ENCODE measurements at regions not wholly inside any gene's neighbourhood (a gene's known extent, or its start where the extent isn't known, plus 50 kb on each side); places are given as distances from the start of the nearest gene placed in this dataset.

DNA sequence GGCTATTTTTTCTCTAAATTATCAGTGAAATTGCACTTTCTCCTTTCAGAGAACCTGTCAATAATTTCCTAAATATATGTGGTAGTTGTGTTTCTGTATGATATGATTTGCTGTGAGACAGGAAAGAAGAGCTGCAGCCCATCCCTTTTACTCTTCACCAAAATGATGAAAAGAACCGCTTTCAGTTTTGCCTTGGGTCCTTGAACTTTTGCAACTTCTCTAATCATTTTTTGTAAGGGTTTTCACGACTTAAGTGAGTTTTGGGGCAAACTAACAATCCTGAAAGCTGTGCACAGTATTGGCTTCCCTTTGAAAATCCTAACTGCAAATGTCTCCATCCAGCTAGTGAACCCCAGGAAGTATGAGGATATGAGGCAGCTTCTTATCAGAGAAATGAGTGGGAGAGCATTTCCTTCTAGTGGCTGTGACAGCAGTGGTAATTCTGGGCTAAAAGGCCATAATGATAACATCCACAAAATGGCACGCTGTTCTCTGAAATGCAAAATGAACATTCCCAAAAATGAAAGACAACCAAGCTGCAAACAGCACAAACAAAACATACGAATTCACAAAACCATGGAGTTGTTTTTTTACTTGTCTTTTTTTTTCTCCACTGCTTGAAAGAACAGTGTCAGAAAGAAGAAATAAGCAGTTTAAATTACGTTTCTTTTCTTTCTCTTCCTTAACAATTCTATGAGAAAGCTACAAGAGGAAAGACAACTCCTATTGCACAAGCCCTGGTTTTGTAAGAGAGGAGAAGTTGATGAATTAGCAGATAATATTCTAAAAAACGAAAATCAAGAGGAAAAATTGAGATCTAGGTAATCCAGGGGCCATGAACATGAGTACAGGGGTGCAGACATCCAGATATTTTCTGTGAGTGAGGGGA, 1291.6 kb upstream of the ZEB2 start:
- WGBS, 3 donors: 30 to 40% (median 36%) methylated on average over 6 of the region's 6 CpGs
- DNase-seq: no peak
- no peak overlapping the region for H3K4me3 ChIP-seq (ENCODE audit: low read depth in 1 of 3, low read length in 3 of 3)
- no peaks in the 10 kb centered on the region for H3K36me3 ChIP-seq (ENCODE audit: control insufficient read depth in 3 of 3, insufficient read depth in 2 of 3, low read depth in 1 of 3, low read length in 3 of 3)
- no peak for FAIRE-seq
- no peaks in the 10 kb centered on the region for H3K4me1 ChIP-seq (ENCODE audit: control insufficient read depth in 3 of 3, insufficient read depth in 2 of 3, low read depth in 1 of 3, low read length in 2 of 3)
- no peaks in the 10 kb centered on the region for H3K9me3 ChIP-seq (ENCODE audit: control insufficient read depth in 2 of 2, insufficient read depth in 1 of 2, low read depth in 1 of 2, low read length in 1 of 2)
- no peak overlapping the region for H3K27ac ChIP-seq (ENCODE audit: low read depth in 1 of 3, low read length in 2 of 3)
- H3K27me3 ChIP-seq (ENCODE audit: control insufficient read depth in 3 of 3, insufficient read depth in 3 of 3, low read length in 3 of 3): no peaks in the 10 kb centered on the region

DNA sequence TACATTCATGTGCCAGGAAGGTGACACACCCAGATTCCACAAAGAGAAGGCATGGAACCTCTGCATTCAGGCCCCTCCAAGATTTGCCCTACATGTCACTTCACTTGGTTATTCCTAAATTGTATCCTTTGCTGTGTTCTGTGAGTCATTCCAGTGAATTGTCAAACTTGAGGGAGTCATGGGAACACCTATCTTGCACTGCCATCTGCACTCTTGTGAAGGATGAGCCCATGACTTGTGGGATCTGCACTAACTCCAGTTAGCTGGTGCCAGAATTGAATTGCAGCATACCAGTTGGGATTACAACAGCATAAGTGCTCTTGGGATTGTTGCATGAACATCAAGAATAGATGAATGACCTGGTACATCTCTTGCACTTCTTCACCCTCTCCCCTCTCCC, 1288.0 kb upstream of the ZEB2 start:
- FAIRE-seq (no peak), DNase-seq (no peak)
- Histone ChIP-seq H3K9me3 (ENCODE audit: control insufficient read depth in 2 of 2, insufficient read depth in 1 of 2, low read depth in 1 of 2, low read length in 1 of 2) (no peaks in the 10 kb centered on the region), H3K4me3 (ENCODE audit: low read depth in 1 of 3, low read length in 3 of 3) (no peak overlapping the region), H3K27ac (ENCODE audit: low read depth in 1 of 3, low read length in 2 of 3) (no peak overlapping the region), H3K36me3 (ENCODE audit: control insufficient read depth in 3 of 3, insufficient read depth in 2 of 3, low read depth in 1 of 3, low read length in 3 of 3) (no peaks in the 10 kb centered on the region), H3K27me3 (ENCODE audit: control insufficient read depth in 3 of 3, insufficient read depth in 3 of 3, low read length in 3 of 3) (no peaks in the 10 kb centered on the region), H3K4me1 (ENCODE audit: control insufficient read depth in 3 of 3, insufficient read depth in 2 of 3, low read depth in 1 of 3, low read length in 2 of 3) (no peaks in the 10 kb centered on the region)

DNA sequence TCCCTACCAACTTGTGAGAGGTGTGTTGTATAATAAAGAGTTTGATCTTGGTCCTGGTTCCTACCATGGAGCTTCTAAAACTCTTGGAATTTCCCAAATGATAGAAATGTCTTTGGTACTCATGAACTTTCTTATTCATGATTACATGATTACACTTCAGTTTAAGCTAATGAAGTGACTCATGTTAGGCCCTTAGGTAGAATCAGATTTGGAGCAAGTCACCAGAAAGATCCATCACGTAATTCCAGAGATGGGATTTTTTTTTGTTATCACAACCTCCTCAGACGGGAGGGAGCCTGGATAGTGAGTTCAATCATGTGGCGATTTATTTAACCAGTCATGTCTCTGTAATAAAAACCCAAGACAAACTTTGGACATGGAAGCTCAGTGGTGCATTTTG, 1287.6 kb upstream of the ZEB2 start:
- 69 to 88% (median 80%) methylated on average over 3 of the region's 3 CpGs for WGBS, 3 donors
- FAIRE-seq: no peak
- H3K27me3 ChIP-seq (ENCODE audit: control insufficient read depth in 3 of 3, insufficient read depth in 3 of 3, low read length in 3 of 3): no peaks in the 10 kb centered on the region

DNA sequence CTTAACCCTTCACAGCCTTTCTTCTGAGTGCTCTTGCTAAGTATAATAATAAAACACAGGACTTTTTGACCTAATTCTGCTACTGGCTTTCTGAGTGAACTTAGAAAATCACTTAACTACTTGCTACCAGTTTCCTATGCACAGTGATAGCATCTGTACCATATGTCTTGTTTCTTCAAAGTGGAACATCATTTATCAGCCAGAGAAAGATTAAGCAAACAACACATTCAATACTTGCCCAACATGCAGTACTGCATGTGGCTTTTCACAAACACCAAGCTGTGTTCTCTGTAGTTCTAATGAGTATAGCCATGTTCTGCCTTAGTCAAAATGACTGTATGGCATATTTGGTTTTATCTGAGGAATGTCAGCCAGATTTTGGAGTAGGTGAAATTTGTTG, 1286.6 kb upstream of the ZEB2 start:
- H3K9me3 ChIP-seq (ENCODE audit: control insufficient read depth in 2 of 2, insufficient read depth in 1 of 2, low read depth in 1 of 2, low read length in 1 of 2): no peaks in the 10 kb centered on the region
- FAIRE-seq (no peak), DNase-seq (no peak)
- no peaks in the 10 kb centered on the region for H3K36me3 ChIP-seq (ENCODE audit: control insufficient read depth in 3 of 3, insufficient read depth in 2 of 3, low read depth in 1 of 3, low read length in 3 of 3)
- no peak overlapping the region for H3K4me3 ChIP-seq (ENCODE audit: low read depth in 1 of 3, low read length in 3 of 3)
- H3K4me1 ChIP-seq (ENCODE audit: control insufficient read depth in 3 of 3, insufficient read depth in 2 of 3, low read depth in 1 of 3, low read length in 2 of 3): no peaks in the 10 kb centered on the region
- no peaks in the 10 kb centered on the region for H3K27me3 ChIP-seq (ENCODE audit: control insufficient read depth in 3 of 3, insufficient read depth in 3 of 3, low read length in 3 of 3)
- no peak overlapping the region for H3K27ac ChIP-seq (ENCODE audit: low read depth in 1 of 3, low read length in 2 of 3)

More for the DNA sequence above, 1287.6 kb upstream of the ZEB2 start:
- H3K4me3 ChIP-seq (ENCODE audit: low read depth in 1 of 3, low read length in 3 of 3): no peak overlapping the region
- DNase-seq: no peak
- H3K36me3 ChIP-seq (ENCODE audit: control insufficient read depth in 3 of 3, insufficient read depth in 2 of 3, low read depth in 1 of 3, low read length in 3 of 3): no peaks in the 10 kb centered on the region
- no peaks in the 10 kb centered on the region for H3K9me3 ChIP-seq (ENCODE audit: control insufficient read depth in 2 of 2, insufficient read depth in 1 of 2, low read depth in 1 of 2, low read length in 1 of 2)
- H3K4me1 ChIP-seq (ENCODE audit: control insufficient read depth in 3 of 3, insufficient read depth in 2 of 3, low read depth in 1 of 3, low read length in 2 of 3): no peaks in the 10 kb centered on the region
- H3K27ac ChIP-seq (ENCODE audit: low read depth in 1 of 3, low read length in 2 of 3): no peak overlapping the region

DNA sequence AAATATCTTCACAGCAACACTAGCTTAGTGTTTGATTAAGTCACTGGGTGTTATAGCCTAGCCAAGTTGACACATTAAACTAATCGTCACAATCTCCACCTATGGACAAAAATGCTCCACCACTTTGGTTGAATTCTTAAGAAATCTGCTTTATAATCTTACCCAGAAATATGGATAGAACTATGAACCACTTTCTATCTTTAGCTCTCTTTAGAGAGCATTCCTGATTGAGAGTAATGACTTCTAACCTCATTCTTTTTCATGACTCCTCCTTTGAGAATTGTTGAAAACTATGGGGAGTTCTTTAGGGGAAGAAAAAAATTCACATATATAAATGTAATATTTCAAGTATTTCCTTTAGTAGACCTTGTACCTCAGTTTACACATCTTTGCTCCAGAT, 1282.2 kb upstream of the ZEB2 start:
- FAIRE-seq (no peak), DNase-seq (no peak)
- no peaks in the 10 kb centered on the region for H3K9me3 ChIP-seq (ENCODE audit: control insufficient read depth in 2 of 2, insufficient read depth in 1 of 2, low read depth in 1 of 2, low read length in 1 of 2)
- H3K4me1 ChIP-seq (ENCODE audit: control insufficient read depth in 3 of 3, insufficient read depth in 2 of 3, low read depth in 1 of 3, low read length in 2 of 3): no peaks in the 10 kb centered on the region
- H3K4me3 ChIP-seq (ENCODE audit: low read depth in 1 of 3, low read length in 3 of 3): no peak overlapping the region
- no peaks in the 10 kb centered on the region for H3K27me3 ChIP-seq (ENCODE audit: control insufficient read depth in 3 of 3, insufficient read depth in 3 of 3, low read length in 3 of 3)
- 78 to 91% (median 81%) methylated on average over 1 of the region's 1 CpG for WGBS, 3 donors
- H3K27ac ChIP-seq (ENCODE audit: low read depth in 1 of 3, low read length in 2 of 3): no peak overlapping the region
- no peaks in the 10 kb centered on the region for H3K36me3 ChIP-seq (ENCODE audit: control insufficient read depth in 3 of 3, insufficient read depth in 2 of 3, low read depth in 1 of 3, low read length in 3 of 3)

DNA sequence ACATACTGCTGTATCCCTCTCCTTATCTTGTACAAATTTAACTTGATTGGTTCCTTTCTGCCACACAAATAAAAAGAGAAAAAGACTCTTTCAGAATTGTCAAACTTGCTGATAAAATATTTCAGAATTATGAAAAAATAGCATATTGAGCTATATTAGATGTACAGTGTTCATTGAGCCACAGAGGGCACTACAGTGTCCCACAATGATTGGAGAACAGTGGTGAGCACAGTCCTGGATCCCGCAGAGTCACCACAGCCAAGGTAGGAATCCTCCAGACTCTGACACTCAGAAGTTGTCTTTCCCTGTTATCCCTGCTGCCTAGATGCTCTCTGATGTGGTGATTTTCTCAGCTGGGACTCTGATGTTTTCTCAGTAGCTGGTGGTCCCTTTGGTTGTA, 1281.3 kb upstream of the ZEB2 start:
- Histone ChIP-seq H3K27ac (ENCODE audit: low read depth in 1 of 3, low read length in 2 of 3) (no peak overlapping the region), H3K4me3 (ENCODE audit: low read depth in 1 of 3, low read length in 3 of 3) (no peak overlapping the region), H3K9me3 (ENCODE audit: control insufficient read depth in 2 of 2, insufficient read depth in 1 of 2, low read depth in 1 of 2, low read length in 1 of 2) (no peaks in the 10 kb centered on the region), H3K27me3 (ENCODE audit: control insufficient read depth in 3 of 3, insufficient read depth in 3 of 3, low read length in 3 of 3) (no peaks in the 10 kb centered on the region), H3K36me3 (ENCODE audit: control insufficient read depth in 3 of 3, insufficient read depth in 2 of 3, low read depth in 1 of 3, low read length in 3 of 3) (no peaks in the 10 kb centered on the region), H3K4me1 (ENCODE audit: control insufficient read depth in 3 of 3, insufficient read depth in 2 of 3, low read depth in 1 of 3, low read length in 2 of 3) (no peaks in the 10 kb centered on the region)
- DNase-seq (no peak), FAIRE-seq (no peak)
- WGBS, 3 donors: 94 to 100% (median 97%) methylated on average over 1 of the region's 1 CpG

DNA sequence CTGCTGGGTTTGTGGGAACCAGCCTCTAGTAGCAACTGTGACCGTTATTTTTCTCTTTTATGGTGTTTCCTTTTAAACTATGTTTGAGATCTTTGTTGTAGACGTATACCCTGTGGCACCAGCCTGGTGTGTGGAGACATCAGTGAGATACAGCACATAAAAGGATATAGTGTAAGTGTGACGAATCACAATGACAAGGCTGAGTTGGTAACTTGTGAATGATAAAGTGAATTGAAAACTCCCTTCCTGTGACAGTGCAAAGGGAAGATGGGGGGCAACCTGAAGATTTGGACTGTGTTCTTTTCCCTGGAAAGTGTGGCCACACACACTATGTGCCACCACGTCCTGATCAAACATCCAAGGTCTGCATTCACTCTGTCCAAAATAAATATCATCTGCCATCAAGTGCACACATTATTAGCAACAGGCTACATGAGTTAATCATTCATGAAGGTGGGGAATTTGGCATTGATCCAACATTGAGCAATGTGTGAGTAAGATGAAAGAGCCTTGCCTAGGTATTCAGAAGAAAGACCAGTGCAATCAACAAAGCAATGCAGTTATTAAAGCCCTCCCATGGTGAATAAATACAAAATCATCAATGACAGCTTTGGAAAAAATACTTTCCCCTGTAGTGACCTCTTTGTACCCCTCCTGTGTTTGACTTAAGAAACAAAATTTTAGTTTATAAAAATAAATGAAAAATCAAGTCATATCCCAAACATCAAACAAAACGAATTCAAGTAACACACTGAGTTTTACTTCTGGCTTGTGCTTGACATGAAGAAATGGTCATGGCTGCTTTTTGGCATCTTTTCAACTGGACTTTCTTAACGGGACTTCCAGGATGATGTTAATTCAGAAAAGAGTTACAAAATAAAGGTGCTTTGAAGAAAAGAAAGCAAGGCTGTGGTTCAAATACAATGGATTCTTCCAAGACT, 1280.5 kb upstream of the ZEB2 start:
- Histone ChIP-seq H3K27me3 (ENCODE audit: control insufficient read depth in 3 of 3, insufficient read depth in 3 of 3, low read length in 3 of 3) (no peaks in the 10 kb centered on the region), H3K36me3 (ENCODE audit: control insufficient read depth in 3 of 3, insufficient read depth in 2 of 3, low read depth in 1 of 3, low read length in 3 of 3) (no peaks in the 10 kb centered on the region), H3K4me1 (ENCODE audit: control insufficient read depth in 3 of 3, insufficient read depth in 2 of 3, low read depth in 1 of 3, low read length in 2 of 3) (no peaks in the 10 kb centered on the region), H3K9me3 (ENCODE audit: control insufficient read depth in 2 of 2, insufficient read depth in 1 of 2, low read depth in 1 of 2, low read length in 1 of 2) (no peaks in the 10 kb centered on the region), H3K4me3 (ENCODE audit: low read depth in 1 of 3, low read length in 3 of 3) (no peak overlapping the region), H3K27ac (ENCODE audit: low read depth in 1 of 3, low read length in 2 of 3) (no peak overlapping the region)
- FAIRE-seq (no peak), DNase-seq (peak; percentile 58 to 85)
- 13 to 58% (median 26%) methylated on average over 6 of the region's 6 CpGs for WGBS, 3 donors

DNA sequence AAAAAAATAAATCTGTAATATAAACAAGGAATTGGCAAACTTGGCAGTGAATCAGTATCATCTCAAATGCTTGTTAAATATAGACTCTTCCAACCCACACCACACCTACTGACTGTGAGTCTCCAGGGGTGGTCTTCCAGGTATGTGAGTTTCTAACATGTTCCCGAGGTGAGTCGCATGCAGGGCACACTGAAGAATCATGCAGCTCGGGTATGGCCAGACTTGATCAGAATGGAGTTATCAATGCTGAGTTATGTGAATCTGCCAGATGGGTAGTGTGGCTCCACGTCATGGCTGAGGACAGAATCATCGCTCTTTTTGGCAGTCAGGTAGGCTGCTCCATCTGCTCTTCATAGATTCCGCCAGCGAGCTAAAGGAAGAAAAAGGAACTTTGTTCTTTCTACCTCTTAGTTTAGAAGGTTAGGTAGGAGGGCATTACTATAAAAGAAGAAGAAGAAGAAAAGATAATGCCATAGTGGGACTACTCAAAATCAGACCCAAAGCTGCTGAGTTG, 1279.7 kb upstream of the ZEB2 start:
- FAIRE-seq: no peak
- 45 to 81% (median 56%) methylated on average over 7 of the region's 7 CpGs for whole genome bisulfite sequencing, 3 donors
- H3K4me3 ChIP-seq (ENCODE audit: low read depth in 1 of 3, low read length in 3 of 3): no peak overlapping the region
- H3K36me3 ChIP-seq (ENCODE audit: control insufficient read depth in 3 of 3, insufficient read depth in 2 of 3, low read depth in 1 of 3, low read length in 3 of 3): no peaks in the 10 kb centered on the region
- DNase-seq: no peak
- H3K9me3 ChIP-seq (ENCODE audit: control insufficient read depth in 2 of 2, insufficient read depth in 1 of 2, low read depth in 1 of 2, low read length in 1 of 2): no peaks in the 10 kb centered on the region
- no peaks in the 10 kb centered on the region for H3K27me3 ChIP-seq (ENCODE audit: control insufficient read depth in 3 of 3, insufficient read depth in 3 of 3, low read length in 3 of 3)
- no peak overlapping the region for H3K27ac ChIP-seq (ENCODE audit: low read depth in 1 of 3, low read length in 2 of 3)
- no peaks in the 10 kb centered on the region for H3K4me1 ChIP-seq (ENCODE audit: control insufficient read depth in 3 of 3, insufficient read depth in 2 of 3, low read depth in 1 of 3, low read length in 2 of 3)
